ENCODE measurements at regions not wholly inside any gene's neighbourhood (a gene's known extent, or its start where the extent isn't known, plus 50 kb on each side); places are given as distances from the start of the nearest gene placed in this dataset.
"Not testable (repeated sequence)": the region's sequence is repeated elsewhere in the genome, so short reads cannot be mapped to it uniquely, and the experiment has no call there.

DNA sequence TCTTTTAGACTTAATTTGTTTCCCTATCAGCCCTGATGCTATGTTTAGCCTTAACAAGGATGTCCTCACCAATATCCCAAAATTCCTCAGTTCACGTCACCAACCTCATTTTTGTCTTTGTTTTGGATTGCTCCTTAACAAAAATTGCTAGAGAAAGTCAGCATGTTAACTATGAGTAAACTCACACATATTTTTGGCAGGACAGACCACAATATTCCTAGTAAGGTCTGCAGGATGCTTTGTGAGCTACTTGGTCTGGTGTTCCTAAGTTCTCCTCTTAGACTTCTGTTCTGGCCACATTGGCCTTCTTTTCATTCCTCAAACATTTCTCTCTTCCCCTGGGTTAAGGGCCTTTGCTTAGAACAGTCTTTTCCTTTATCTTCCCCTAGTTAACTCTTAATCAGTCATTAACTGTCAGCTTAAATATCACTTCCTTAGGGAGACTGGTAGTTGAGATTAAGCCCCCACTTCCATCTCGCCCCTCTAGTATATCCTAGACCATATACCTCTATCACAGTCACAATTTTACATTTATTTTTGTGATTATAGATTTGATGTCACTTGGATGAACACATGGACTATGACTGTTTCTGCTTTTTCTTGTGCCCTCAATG, 116.2 kb downstream of the ADCYAP1 start:
- H3K27me3 Mint-ChIP-seq (ENCODE audit: low read depth) = no peaks in the 10 kb centered on the region
- TF ChIP-seq, protein P1, sequence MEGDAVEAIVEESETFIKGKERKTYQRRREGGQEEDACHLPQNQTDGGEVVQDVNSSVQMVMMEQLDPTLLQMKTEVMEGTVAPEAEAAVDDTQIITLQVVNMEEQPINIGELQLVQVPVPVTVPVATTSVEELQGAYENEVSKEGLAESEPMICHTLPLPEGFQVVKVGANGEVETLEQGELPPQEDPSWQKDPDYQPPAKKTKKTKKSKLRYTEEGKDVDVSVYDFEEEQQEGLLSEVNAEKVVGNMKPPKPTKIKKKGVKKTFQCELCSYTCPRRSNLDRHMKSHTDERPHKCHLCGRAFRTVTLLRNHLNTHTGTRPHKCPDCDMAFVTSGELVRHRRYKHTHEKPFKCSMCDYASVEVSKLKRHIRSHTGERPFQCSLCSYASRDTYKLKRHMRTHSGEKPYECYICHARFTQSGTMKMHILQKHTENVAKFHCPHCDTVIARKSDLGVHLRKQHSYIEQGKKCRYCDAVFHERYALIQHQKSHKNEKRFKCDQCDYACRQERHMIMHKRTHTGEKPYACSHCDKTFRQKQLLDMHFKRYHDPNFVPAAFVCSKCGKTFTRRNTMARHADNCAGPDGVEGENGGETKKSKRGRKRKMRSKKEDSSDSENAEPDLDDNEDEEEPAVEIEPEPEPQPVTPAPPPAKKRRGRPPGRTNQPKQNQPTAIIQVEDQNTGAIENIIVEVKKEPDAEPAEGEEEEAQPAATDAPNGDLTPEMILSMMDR (IDR thresholded peaks at IDR 0.05; ENCODE audit: unreplicated experiment) = no peak
- no peaks in the 10 kb centered on the region for H3K36me3 Mint-ChIP-seq
- no peak for DNase-seq (ENCODE audit: low spot score in 2 of 2, unreplicated experiment in 2 of 2)
- peak overlapping the region; percentile 4 for H3K27ac Mint-ChIP-seq
- no peaks in the 10 kb centered on the region for H3K9me3 Mint-ChIP-seq
- H3K4me1 Mint-ChIP-seq = peaks cover 40% of the 10 kb centered on the region
- no peak overlapping the region for H3K4me3 Mint-ChIP-seq

DNA sequence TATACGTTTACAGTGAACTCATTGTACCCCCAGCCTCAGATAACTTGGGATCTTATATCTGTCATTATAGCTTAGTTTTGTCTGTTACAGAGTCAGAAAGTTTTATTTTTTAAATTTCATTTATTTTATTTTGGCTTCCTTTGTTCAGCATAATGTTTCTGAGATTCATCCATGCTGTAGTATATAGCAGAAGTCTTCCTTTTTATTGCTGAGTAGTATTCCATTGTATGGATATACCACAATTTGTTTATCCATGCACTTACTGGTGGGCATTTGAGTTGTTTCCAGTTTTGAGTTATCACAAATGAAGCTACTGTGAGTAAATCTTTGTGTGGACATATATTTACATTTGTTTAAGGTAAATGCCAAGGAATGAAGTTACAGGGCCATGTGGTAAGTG, 122.3 kb downstream of the ADCYAP1 start:
- Mint-ChIP-seq H3K9me3 (peaks cover 35% of the 10 kb centered on the region), H3K4me3 (no peak overlapping the region), H3K36me3 (peaks cover 13% of the 10 kb centered on the region), H3K27me3 (ENCODE audit: low read depth) (no peaks in the 10 kb centered on the region), H3K27ac (no peak overlapping the region), H3K4me1 (no peaks in the 10 kb centered on the region)
- TF ChIP-seq, protein P1 (IDR thresholded peaks at IDR 0.05; ENCODE audit: unreplicated experiment) = no peak
- no peak for DNase-seq (ENCODE audit: low spot score in 2 of 2, unreplicated experiment in 2 of 2)

DNA sequence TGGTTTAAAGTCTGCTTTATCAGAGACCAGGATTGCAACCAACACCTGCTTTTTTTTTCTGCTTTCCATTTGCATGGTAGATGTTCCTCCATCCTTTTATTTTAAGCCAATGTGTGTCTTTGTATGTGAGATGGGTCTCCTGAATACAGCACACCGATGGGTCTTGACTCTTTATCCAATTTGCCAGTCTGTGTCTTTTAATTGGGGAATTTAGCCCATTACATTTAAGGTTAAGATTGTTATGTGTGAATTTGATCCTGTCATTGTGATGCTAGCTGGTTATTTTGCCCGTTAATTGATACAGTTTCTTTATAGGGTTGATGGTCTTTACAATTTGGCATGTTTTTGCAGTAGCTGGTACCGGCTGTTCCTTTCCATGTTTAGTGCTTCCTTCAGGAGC, 128.4 kb downstream of the ADCYAP1 start:
- H3K4me3 Mint-ChIP-seq; H3K4me1 Mint-ChIP-seq; H3K27ac Mint-ChIP-seq; DNase-seq (ENCODE audit: low spot score in 2 of 2, unreplicated experiment in 2 of 2); H3K27me3 Mint-ChIP-seq (ENCODE audit: low read depth): not testable (repeated sequence)
- peaks cover 18% of the 10 kb centered on the region for H3K36me3 Mint-ChIP-seq
- H3K9me3 Mint-ChIP-seq = peaks cover 43% of the 10 kb centered on the region

GRCh38 chr18:1034971-1035370, 130.3 kb downstream of the ADCYAP1 start:
- TF ChIP-seq, protein P1 (IDR thresholded peaks at IDR 0.05; ENCODE audit: unreplicated experiment) = no peak
- H3K27me3 Mint-ChIP-seq (ENCODE audit: low read depth) = no peaks in the 10 kb centered on the region
- no peaks in the 10 kb centered on the region for H3K4me1 Mint-ChIP-seq
- H3K4me3 Mint-ChIP-seq = no peak overlapping the region
- no peak for DNase-seq (ENCODE audit: low spot score in 2 of 2, unreplicated experiment in 2 of 2)
- H3K27ac Mint-ChIP-seq = no peak overlapping the region
- peaks cover 19% of the 10 kb centered on the region for H3K36me3 Mint-ChIP-seq
- peaks cover 38% of the 10 kb centered on the region for H3K9me3 Mint-ChIP-seq

GRCh38 chr18:1036926-1037325, 132.3 kb downstream of the ADCYAP1 start:
- Mint-ChIP-seq H3K36me3 (peaks cover 18% of the 10 kb centered on the region), H3K4me1 (no peaks in the 10 kb centered on the region), H3K9me3 (peaks cover 42% of the 10 kb centered on the region), H3K27me3 (ENCODE audit: low read depth) (no peaks in the 10 kb centered on the region), H3K4me3 (no peak overlapping the region), H3K27ac (no peak overlapping the region)
- TF ChIP-seq, protein P1 (IDR thresholded peaks at IDR 0.05; ENCODE audit: unreplicated experiment) = no peak
- no peak for DNase-seq (ENCODE audit: low spot score in 2 of 2, unreplicated experiment in 2 of 2)

DNA sequence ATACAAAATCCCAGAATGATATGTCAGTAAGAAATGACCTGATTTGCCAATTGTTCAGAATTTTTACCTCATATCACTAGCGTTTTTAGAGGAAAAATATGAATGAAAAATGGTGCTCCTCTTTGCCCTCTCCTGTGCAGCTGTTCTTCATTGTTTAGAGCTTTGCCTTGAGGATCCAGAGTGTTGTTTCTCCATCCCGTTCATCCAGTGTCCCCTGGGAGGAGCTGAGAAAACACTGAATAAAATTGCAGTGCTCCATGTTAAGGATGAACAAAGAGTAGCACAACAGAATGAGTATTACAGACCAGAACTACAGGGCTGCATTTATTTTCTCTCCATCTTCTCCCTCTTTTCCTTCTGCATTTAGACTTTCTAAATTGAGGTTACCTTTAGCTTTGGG, 133.1 kb downstream of the ADCYAP1 start:
- no peak for DNase-seq (ENCODE audit: low spot score in 2 of 2, unreplicated experiment in 2 of 2)
- Mint-ChIP-seq H3K4me1 (no peaks in the 10 kb centered on the region), H3K27me3 (ENCODE audit: low read depth) (no peaks in the 10 kb centered on the region), H3K9me3 (peaks cover 42% of the 10 kb centered on the region), H3K27ac (no peak overlapping the region), H3K4me3 (no peak overlapping the region), H3K36me3 (peaks cover 17% of the 10 kb centered on the region)
- TF ChIP-seq, protein P1 (IDR thresholded peaks at IDR 0.05; ENCODE audit: unreplicated experiment) = no peak

Data from mesothelial cell of epicardium (in vitro differentiated cells).